Stomach (tissue), 8 donors: ENCODE measurements at regions not wholly inside any gene's neighbourhood (a gene's known extent, or its start where the extent isn't known, plus 50 kb on each side); places are given as distances from the start of the nearest gene placed in this dataset.
"Not testable (repeated sequence)": the region's sequence is repeated elsewhere in the genome, so short reads cannot be mapped to it uniquely, and the experiment has no call there.

ENCODE experiments used
- DNase-seq, 2 donors: peaks; one replicate each; pipeline versions ENCODE4 v3.0.0 to v3.0.0-alpha.2; 2013 to 2019
- H3K27ac ChIP-seq, 5 donors: fragments of 200-600 bp in 4 of 5; sonication (generic) in 4 of 5; one replicate each; pipeline ENCODE4 v1.5.1; 2013 to 2019; ENCODE audit warnings: mild to moderate bottlenecking in 1 of 5, moderate library complexity in 1 of 5
- H3K27me3 ChIP-seq, 3 donors: fragments of 200-600 bp; sonication (generic); one replicate each; pipeline ENCODE4 v1.5.1; 2017 to 2019; ENCODE audit warnings: mixed run types in 1 of 3
- H3K36me3 ChIP-seq, 4 donors: fragments of 200-600 bp; sonication (generic); 1 replicate in 3 of 4; 2 replicates in 1 of 4; pipeline ENCODE4 v1.5.1; 2016 to 2019
- H3K4me1 ChIP-seq, 4 donors: fragments of 200-600 bp; sonication (generic); one replicate each; pipeline ENCODE4 v1.5.1; 2016 to 2019
- H3K4me3 ChIP-seq, 4 donors: fragments of 200-600 bp; sonication (generic) in 3 of 4; one replicate each; pipeline ENCODE4 v1.5.1; 2016 to 2019; ENCODE audit warnings: mild to moderate bottlenecking in 1 of 4
- H3K9me3 ChIP-seq, 4 donors: fragments of 200-600 bp; sonication (generic); one replicate each; pipeline ENCODE4 v1.5.1; 2016 to 2019
- EP300 ChIP-seq: sonication (generic); formaldehyde crosslinking; IDR thresholded peaks from one replicate; pipeline ENCODE4 v1.6.1; 2017; ENCODE audit warnings: antibody characterized with exemption
- POLR2A ChIP-seq, 4 donors: fragments of 450-650 bp; IDR thresholded peaks; one replicate each; pipeline ENCODE4 v1.6.1; 2016; ENCODE audit warnings: antibody characterized with exemption in 4 of 4, control low read depth in 2 of 4, mild to moderate bottlenecking in 1 of 4, moderate library complexity in 1 of 4
- POLR2AphosphoS5 ChIP-seq, 3 donors: sonication (generic); formaldehyde crosslinking; IDR thresholded peaks; one replicate each; pipeline ENCODE4 v1.6.1; 2016; ENCODE audit warnings: antibody characterized with exemption in 3 of 3
- WGBS, 5 donors: extraction: QIAGEN DNeasy Blood & Tissue Kit in 3 of 5; methylation state at CpG; one replicate each; pipeline versions ENCODE4 v1.1.5 to v1.1.7; 2013 to 2018; 5-methylcytosine and 5-hydroxymethylcytosine counted together
- intact Hi-C: fragments of 100-400 bp; cut with DNase I; formaldehyde crosslinking; loops from one replicate; pipeline ENCODE4 v1.15.1; 2023; ENCODE audit warnings: low total_unique reads
- TF ChIP-seq, protein P1 (sequence below), 7 experiments: fragments of 450-650 bp in 4 of 7; fragments of 200-600 bp in 3 of 7; sonication (generic) in 3 of 7; IDR thresholded peaks; one replicate each; pipeline ENCODE4 v1.5.1; 2016 to 2019; ENCODE audit warnings: antibody characterized with exemption in 7 of 7, control low read depth in 2 of 7, mild to moderate bottlenecking in 1 of 7
- donor health status: healthy with polysubstance abuse.
- donor health status: Bipolar disorder and iron deficiency.
- donor health status: healthy.

DNA sequence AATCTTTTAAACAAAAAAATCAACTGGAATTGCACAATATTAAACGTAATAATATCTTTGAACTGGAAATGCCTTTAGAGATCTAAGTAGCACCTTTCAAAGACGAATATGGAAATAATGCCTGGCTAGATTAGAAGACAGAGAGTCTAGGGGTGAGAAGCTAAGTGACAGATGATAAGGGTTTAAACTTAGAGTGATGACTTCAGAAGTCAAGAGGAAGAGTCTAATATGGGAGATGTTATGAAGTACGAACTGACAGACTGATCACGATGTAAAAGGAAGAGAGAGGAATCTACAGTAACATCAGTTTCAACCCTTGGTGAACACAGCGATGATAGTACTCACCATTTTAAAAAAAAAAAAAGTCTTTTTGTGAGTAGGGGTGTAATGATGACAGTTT lies 57.9 kb downstream of the HINT1 start:
- TF ChIP-seq, protein P1, sequence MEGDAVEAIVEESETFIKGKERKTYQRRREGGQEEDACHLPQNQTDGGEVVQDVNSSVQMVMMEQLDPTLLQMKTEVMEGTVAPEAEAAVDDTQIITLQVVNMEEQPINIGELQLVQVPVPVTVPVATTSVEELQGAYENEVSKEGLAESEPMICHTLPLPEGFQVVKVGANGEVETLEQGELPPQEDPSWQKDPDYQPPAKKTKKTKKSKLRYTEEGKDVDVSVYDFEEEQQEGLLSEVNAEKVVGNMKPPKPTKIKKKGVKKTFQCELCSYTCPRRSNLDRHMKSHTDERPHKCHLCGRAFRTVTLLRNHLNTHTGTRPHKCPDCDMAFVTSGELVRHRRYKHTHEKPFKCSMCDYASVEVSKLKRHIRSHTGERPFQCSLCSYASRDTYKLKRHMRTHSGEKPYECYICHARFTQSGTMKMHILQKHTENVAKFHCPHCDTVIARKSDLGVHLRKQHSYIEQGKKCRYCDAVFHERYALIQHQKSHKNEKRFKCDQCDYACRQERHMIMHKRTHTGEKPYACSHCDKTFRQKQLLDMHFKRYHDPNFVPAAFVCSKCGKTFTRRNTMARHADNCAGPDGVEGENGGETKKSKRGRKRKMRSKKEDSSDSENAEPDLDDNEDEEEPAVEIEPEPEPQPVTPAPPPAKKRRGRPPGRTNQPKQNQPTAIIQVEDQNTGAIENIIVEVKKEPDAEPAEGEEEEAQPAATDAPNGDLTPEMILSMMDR (IDR thresholded peaks at IDR 0.05), result no peak
- TF ChIP-seq POLR2A (IDR thresholded peaks at IDR 0.05) (no peak), EP300 (no peak), POLR2AphosphoS5 (IDR thresholded peaks at IDR 0.05) (no peak)
- 76 to 87% (median 83%) methylated on average over 5 of the region's 5 CpGs for WGBS, 5 donors
- Histone ChIP-seq H3K27ac (no peak overlapping the region), H3K36me3 (no peaks in the 10 kb centered on the region), H3K4me3 (no peak overlapping the region), H3K4me1 (peaks cover 0 to 3% (median 0%) of the 10 kb centered on the region in 4 donors), H3K9me3 (no peaks in the 10 kb centered on the region), H3K27me3 (no peaks in the 10 kb centered on the region)
- DNase-seq, result no peak
- intact Hi-C loops, result no loop called here

DNA sequence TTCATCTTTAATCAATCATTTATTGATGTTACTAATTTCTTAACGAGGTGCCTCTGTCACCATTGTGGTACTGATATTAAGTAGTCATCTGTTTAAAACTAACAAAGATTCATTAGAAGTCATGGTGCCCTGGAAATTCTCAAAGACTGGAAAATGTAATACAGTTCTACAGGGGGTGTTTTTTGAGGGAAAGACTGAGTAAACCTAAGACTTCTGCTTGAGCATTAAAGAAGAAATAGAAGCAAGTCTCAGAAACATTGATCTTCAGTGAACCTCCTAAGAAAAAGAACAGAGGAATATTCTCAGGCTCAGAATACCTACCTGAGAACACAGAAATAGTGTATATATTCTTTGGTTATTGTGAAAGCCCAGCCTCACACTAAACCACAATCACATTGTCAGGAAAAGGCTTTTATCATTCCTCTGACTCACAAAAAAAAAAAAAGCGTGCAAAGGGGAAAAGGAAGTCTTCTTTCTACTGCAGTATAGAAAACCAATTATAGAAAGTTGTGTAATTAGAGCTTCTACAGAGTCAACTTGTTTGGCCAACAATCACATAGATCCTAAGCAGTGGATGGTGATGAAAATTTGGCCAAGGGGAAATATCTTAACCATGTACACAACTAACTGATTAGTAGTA lies 60.8 kb downstream of the HINT1 start:
- H3K4me1 ChIP-seq, result no peaks in the 10 kb centered on the region
- TF ChIP-seq, protein P1 (IDR thresholded peaks at IDR 0.05), result no peak
- TF ChIP-seq POLR2A (IDR thresholded peaks at IDR 0.05) (no peak), EP300 (no peak), POLR2AphosphoS5 (IDR thresholded peaks at IDR 0.05) (no peak)
- WGBS, 5 donors, result 43 to 73% (median 58%) methylated on average over 2 of the region's 2 CpGs
- no peaks in the 10 kb centered on the region for H3K9me3 ChIP-seq
- no peaks in the 10 kb centered on the region for H3K36me3 ChIP-seq
- intact Hi-C loops, result no loop called here
- no peak overlapping the region for H3K27ac ChIP-seq
- H3K27me3 ChIP-seq, result no peaks in the 10 kb centered on the region
- DNase-seq, result no peak
- no peak overlapping the region for H3K4me3 ChIP-seq

DNA sequence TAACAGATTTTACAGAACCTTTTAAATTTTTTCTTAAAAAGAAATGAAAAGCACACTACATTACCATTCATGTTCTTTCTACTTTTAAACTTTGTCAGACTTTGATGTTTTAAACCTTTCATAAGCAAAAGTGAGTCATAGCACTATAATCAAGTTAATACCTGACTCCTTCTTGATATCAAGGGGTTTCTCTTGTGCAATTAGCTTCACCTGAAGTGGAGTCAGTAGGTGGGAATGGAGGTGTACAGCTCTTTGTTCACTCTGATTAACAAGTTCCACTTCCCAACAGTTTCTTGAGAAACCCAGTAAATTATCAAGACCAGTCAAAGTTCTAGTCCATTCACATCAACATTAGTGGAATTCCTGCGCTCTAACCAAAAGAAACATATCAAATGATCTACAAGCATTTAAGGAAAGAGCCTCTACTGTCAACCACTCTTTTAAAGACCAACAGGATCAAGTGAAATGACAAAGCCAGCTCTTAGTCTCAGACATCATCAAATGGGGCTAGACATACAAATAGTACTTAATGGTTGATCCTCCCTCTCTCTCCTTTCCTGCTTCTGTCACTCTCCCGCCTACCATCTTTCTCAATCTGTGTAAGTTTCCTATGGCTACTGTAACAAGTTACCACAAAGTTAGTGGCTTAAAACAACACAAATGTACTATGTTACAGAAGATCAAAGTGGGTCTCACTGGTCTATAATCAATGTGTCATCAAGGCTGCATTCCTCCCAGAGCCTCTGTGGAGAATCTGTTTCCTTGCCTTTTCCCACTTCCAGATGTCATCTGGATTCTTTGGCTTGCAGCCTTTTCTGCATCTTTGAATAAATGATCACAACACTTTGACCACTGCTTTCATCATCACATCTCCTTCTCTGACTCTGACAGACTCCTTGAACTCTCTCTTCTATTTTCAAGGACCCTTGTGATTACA lies 68.0 kb downstream of the HINT1 start:
- intact Hi-C loops, result no loop called here
- Histone ChIP-seq H3K36me3 (no peaks in the 10 kb centered on the region), H3K9me3 (peaks cover 0 to 4% (median 2%) of the 10 kb centered on the region in 4 donors), H3K27ac (no peak overlapping the region), H3K27me3 (no peaks in the 10 kb centered on the region), H3K4me1 (no peaks in the 10 kb centered on the region), H3K4me3 (no peak overlapping the region)
- TF ChIP-seq EP300 (no peak), POLR2A (IDR thresholded peaks at IDR 0.05) (no peak), POLR2AphosphoS5 (IDR thresholded peaks at IDR 0.05) (no peak)
- TF ChIP-seq, protein P1 (IDR thresholded peaks at IDR 0.05), result no peak
- DNase-seq, result no peak
- 73 to 92% (median 88%) methylated on average over 2 of the region's 2 CpGs for WGBS, 5 donors

DNA sequence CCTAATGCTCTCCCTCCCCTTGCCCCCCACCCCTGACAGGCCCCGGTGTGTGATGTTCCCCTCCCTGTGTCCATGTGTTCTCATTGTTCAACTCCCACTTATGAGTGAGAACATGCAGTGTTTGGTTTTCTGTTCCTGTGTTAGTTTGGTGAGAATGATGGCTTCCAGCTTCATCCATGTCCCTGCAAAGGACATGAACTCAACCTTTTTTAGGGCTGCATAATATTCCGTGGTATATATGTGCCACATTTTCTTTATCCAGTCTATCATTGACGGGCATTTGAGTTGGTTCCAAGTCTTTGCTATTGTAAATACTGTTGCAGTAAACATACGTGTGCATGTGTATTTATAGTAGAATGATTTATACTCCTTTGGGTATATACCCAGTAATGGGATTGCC lies 69.5 kb downstream of the HINT1 start:
- H3K4me3 ChIP-seq, intact Hi-C loops, H3K9me3 ChIP-seq, DNase-seq, H3K27me3 ChIP-seq, H3K36me3 ChIP-seq, H3K27ac ChIP-seq, H3K4me1 ChIP-seq: not testable (repeated sequence)
- 83 to 92% (median 88%) methylated on average over 4 of the region's 4 CpGs for WGBS, 5 donors
